GM21528 (cell line): ENCODE measurements at regions not wholly inside any gene's neighbourhood (a gene's known extent, or its start where the extent isn't known, plus 50 kb on each side); places are given as distances from the start of the nearest gene placed in this dataset.
"Not testable (repeated sequence)": the region's sequence is repeated elsewhere in the genome, so short reads cannot be mapped to it uniquely, and the experiment has no call there.

Experiments used
- ATAC-seq: cut with Tn5 transposase; IDR thresholded peaks from one replicate; pipeline ENCODE4 v1.9.1; 2021; ENCODE audit warnings: mild to moderate bottlenecking, moderate library complexity; ENCODE audit not compliant: unreplicated experiment, low FRiP score

- ATAC-seq = no peak
Observed at GRCh38 chr18:55996717-55997116, 408.7 kb upstream of the TCF4 start.

GRCh38 chr18:55990186-55990585 lies 402.2 kb upstream of the TCF4 start:
- no peak for ATAC-seq

GRCh38 chr18:55988537-55988936 lies 400.5 kb upstream of the TCF4 start:
- no peak for ATAC-seq

- ATAC-seq = no peak
Observed at GRCh38 chr18:55983433-55983832, 395.4 kb upstream of the TCF4 start.

- no peak for ATAC-seq
Observed at GRCh38 chr18:55982992-55983391, 395.0 kb upstream of the TCF4 start.

- no peak for ATAC-seq
Observed at GRCh38 chr18:55981712-55982475, 393.9 kb upstream of the TCF4 start.

- no peak for ATAC-seq
Observed at GRCh38 chr18:55974521-55974920, 386.5 kb upstream of the TCF4 start.

- no peak for ATAC-seq
Observed at GRCh38 chr18:55968550-55968949, 380.6 kb upstream of the TCF4 start.

- no peak for ATAC-seq
Observed at GRCh38 chr18:55967019-55967418, 379.0 kb upstream of the TCF4 start.

GRCh38 chr18:55964171-55964570 lies 376.2 kb upstream of the TCF4 start:
- no peak for ATAC-seq

- ATAC-seq = no peak
Observed at GRCh38 chr18:55953326-55953725, 365.3 kb upstream of the TCF4 start.

GRCh38 chr18:55951738-55952137 lies 363.7 kb upstream of the TCF4 start:
- ATAC-seq = not testable (repeated sequence)

GRCh38 chr18:55950379-55951166 lies 362.6 kb upstream of the TCF4 start:
- no peak for ATAC-seq

- no peak for ATAC-seq
Observed at GRCh38 chr18:55934821-55935220, 346.8 kb upstream of the TCF4 start.

GRCh38 chr18:55932675-55933074 lies 344.7 kb upstream of the TCF4 start:
- no peak for ATAC-seq

GRCh38 chr18:55927831-55928230 lies 339.8 kb upstream of the TCF4 start:
- no peak for ATAC-seq

- ATAC-seq = no peak
Observed at GRCh38 chr18:55925772-55926171, 337.8 kb upstream of the TCF4 start.

GRCh38 chr18:55920063-55920462 lies 332.1 kb upstream of the TCF4 start:
- ATAC-seq = no peak

- no peak for ATAC-seq
Observed at GRCh38 chr18:55918444-55918843, 330.5 kb upstream of the TCF4 start.

- ATAC-seq = no peak
Observed at GRCh38 chr18:55912919-55913318, 324.9 kb upstream of the TCF4 start.

- ATAC-seq = no peak
Observed at GRCh38 chr18:55912071-55912470, 324.1 kb upstream of the TCF4 start.

GRCh38 chr18:55910296-55910695 lies 322.3 kb upstream of the TCF4 start:
- ATAC-seq = no peak
